HG02884 (cell line): ENCODE measurements at regions not wholly inside any gene's neighbourhood (a gene's known extent, or its start where the extent isn't known, plus 50 kb on each side); places are given as distances from the start of the nearest gene placed in this dataset.

Source experiments
- ATAC-seq: cut with Tn5 transposase; IDR thresholded peaks from one replicate; pipeline ENCODE4 v1.9.1; 2021; ENCODE audit warnings: mild to moderate bottlenecking, moderate library complexity; ENCODE audit not compliant: unreplicated experiment

DNA sequence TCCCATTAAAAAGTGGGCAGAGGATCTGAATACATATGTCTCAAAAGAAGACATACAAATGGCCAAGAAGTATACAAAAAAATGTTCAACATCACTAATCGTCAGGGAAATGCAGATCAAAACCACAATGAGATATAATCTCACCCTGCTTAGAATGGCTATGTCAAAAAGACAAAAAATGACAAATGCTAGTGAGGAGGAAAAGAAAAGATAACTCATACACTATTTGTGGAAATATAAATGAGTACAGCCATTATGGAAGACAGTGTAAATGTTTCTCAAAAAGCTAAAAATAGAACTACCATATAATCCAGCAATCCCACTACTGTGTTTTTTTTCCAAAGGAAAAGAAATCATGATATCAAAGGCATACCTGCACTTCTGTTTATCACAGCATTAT lies 450.7 kb downstream of the EFNA5 start:
- no peak for ATAC-seq

DNA sequence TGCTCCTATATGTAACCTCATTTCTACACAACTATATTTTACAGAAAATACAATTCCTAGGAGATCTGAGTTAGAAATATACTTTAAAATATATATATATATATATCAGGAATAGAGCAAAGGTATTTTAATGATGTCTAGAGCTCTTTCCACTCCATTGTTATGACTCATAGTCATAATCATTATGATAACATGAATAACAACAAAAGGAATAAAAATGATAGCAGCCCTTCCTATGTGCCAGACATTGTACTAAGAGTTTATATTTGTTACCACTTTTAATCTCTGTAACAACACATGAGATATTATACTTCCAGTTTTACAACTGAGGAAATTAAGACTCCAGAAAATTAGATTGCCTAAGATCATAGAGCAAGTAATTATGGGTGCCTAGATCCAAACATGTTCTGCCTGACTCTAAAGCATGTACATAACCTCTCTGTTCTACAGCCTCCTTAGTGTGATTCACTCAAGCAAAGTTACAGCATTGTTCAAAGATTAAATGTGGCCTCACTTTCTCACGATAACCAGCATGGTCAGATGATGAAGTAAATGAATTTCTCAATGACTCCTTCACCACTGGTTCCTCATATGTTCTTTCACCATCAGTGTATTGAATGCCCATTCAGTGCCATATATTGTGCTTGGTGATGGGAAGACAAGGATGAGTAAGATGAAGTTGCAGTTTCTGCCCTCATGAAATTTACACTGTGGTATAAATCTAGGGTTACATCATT lies 452.1 kb downstream of the EFNA5 start:
- no peak for ATAC-seq

- ATAC-seq: no peak
Measured at GRCh38 chr5:107217721-107218130, 453.0 kb downstream of the EFNA5 start.

- ATAC-seq: no peak
Measured at GRCh38 chr5:107216587-107216986, 454.1 kb downstream of the EFNA5 start.

GRCh38 chr5:107215611-107216010 lies 455.1 kb downstream of the EFNA5 start:
- no peak for ATAC-seq

- no peak for ATAC-seq
Measured at GRCh38 chr5:107213025-107213424, 457.7 kb downstream of the EFNA5 start.

- no peak for ATAC-seq
Measured at GRCh38 chr5:107211630-107212029, 459.1 kb downstream of the EFNA5 start.

GRCh38 chr5:107208867-107209266 lies 461.9 kb downstream of the EFNA5 start:
- ATAC-seq: no peak

GRCh38 chr5:107204413-107204812 lies 466.3 kb downstream of the EFNA5 start:
- no peak for ATAC-seq

DNA sequence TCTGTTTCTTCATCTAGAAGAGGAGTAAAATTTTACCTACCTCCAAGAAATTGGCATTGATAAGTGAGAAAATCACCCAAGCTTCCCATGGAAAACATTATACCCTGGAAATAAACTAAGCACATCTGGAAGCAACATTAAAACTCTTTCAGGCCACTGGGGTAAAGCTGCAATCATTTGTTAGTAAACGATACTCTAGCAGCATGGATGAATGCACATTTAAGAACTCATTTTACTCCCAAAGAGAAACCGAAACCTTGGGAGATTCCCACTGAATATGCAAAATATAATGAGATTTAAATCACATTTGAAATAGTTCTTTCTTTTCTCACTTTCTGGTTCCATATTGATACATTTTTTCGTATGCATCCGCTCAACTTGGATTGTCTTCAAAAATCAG lies 467.5 kb downstream of the EFNA5 start:
- ATAC-seq: no peak

- ATAC-seq: no peak
Measured at GRCh38 chr5:107199756-107200155, 471.0 kb downstream of the EFNA5 start.

DNA sequence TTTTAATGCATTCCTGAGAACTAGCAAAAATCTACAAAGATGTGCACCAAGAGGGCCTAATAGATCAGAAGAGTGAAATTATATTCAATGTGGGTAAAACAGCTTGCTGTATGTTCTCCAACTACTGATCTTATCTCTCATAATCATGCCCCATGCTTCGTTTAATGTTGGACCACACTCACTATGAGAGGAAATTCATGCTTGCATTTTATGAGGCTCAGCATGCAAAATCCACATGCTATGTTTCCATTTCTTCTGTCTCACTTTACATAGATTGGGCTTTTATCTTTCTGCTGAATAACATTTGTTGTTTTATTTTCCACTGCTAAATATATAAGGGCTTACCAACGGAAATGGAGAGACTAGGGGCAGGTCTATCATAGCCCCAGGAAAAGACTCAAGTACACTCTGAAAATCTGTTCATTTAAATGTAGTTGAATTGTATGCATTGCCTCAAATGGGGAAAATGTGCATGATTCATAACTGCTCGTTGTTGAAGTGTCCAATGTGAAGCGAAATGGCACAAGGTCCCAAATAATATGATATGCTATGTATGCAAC lies 474.2 kb downstream of the EFNA5 start:
- no peak for ATAC-seq

GRCh38 chr5:107195890-107196395 lies 474.8 kb downstream of the EFNA5 start:
- no peak for ATAC-seq

DNA sequence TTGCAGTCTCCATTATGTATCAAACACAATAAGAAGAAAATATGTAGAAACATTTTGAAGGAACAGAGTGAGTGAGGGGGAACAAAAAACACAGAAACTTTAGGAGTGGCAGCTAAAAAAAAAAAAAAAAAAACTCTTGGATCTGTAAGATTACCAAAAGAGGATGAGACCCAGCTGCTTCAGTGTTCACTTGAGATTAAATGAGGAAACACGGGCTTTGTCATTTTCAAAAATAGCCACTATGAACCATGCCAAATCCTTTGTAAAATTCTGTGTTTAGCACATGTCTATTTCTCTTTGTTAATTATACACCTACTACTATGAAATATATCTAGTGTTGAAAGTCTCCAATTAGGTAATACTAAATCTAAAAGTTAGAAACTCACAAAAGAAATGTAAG lies 485.9 kb downstream of the EFNA5 start:
- no peak for ATAC-seq

DNA sequence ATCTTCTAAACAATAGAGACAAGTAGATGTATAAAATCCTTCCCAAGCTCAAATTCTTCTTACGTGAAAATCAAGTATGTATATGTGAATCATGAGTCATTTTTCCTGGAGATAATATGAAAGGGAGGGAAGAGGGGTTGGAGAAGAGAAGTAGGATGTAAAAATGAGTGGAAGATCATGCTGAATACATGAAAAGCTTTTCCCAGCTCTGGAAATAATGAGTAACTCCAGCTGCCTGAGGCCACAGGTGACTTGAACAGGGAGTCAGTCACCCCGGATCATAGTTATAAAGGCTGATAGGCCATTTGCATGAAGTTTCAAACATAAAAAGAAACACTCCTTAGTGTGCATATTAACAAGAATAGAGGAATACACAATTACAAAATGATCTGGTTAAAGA lies 486.7 kb downstream of the EFNA5 start:
- no peak for ATAC-seq

GRCh38 chr5:107170620-107171019 lies 500.1 kb downstream of the EFNA5 start:
- ATAC-seq: no peak

DNA sequence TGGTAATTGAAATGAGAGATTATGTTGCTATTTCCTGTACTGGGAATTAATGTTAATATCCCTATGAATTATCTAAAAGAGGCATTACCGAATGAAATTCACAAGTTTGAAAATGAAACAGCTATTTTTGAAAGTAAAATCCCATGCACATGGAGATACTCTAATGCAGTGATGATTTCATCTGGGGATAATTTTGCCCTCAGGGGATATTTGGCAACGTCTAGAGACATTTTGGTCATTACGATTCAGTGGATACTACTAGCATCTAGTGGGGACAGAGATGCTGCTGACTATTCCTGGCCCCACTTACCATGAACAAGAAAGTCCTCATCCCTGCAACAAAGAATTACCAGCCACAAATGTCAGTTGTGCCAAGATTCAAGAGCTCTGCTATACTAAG lies 500.9 kb downstream of the EFNA5 start:
- ATAC-seq: no peak

DNA sequence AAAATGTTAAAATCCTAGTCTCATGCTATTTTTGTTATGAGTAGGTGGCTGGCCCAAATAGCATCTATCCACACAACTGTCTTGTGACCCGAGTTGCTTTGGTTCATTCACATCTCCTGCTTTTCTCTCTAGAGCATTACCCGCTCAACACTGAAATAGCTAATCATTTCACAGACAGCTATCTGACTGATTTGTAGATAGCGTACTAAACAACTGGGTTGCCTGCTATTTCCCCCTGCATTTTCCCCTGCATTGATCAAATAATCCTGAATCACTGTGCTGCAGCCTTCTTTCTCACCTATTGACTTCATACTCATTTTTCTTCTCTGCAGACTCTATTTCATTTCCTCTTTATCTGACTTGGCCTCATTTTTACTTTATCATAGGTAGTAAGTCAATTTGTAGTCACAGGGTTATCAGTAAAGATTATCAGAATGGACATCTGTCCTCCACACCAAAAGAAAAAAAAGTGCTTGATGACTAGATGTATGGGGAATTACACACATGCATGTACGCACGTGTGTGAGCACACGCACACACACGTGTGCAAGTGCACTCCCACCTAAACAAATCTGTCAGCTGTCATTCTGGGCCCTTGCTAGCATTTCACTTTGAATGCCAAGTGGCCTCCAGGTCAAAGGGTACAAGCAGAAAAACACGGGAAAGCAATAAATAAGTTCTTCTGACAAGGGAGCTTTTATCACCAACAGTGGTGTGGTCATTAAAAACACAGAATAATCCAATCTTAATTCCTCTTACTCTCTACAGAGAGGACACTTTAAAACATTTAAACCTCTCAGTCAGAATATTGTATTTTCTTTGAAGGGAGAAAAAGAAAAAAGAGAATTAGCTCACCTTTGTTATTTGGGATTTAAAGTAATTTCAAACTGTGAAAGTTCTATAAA lies 501.6 kb downstream of the EFNA5 start:
- ATAC-seq: no peak

- ATAC-seq: no peak
Measured at GRCh38 chr5:107168086-107168485, 502.7 kb downstream of the EFNA5 start.

DNA sequence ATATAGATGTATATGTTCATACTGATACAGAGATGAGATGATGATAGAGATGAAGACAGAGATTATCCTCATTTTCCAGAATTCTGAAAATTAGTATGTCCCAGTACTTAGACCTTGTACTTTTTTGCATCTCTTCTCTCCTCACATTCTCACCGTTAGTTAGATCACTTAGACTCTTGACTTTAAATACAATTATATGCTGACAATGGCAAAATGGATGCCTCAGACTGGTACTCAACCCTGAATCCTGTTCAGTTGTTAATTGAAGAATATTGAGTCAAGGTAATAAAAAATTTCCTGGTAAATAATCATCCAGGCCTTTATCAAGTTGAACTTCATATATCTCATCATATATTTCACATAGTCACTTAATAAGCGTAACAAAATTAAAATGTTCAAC lies 505.4 kb downstream of the EFNA5 start:
- no peak for ATAC-seq

DNA sequence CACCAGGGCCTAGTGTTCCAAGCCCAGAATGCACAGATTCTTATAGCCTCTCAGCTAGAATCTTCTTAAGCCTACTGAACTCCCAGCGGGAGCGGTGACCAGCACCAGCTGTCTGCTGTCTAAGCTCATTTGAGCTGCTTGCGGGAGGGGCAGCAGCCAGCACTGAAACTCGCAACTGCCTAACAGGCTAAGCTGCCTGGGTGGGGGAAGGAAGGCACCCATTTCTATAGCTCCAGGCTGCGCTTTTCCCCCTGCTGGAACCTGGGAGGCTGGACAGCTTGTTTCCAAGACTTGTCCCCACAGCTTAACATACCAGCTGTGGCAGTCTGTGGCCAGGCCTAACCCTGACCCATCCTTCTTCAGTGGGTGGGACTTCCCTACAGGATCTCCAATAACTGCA lies 512.9 kb downstream of the EFNA5 start:
- no peak for ATAC-seq

- ATAC-seq: no peak
Measured at GRCh38 chr5:107155707-107156106, 515.0 kb downstream of the EFNA5 start.
